GM12891 (cell line): ENCODE measurements at regions not wholly inside any gene's neighbourhood (a gene's known extent, or its start where the extent isn't known, plus 50 kb on each side); places are given as distances from the start of the nearest gene placed in this dataset.

ENCODE experiments used
- POLR2A ChIP-seq: IDR thresholded peaks from 2 replicates; pipeline ENCODE4 v1.6.1; 2011; ENCODE audit warnings: low read depth, low read length, control low read depth
- POLR2AphosphoS5 ChIP-seq: IDR thresholded peaks from 2 replicates; pipeline ENCODE4 v1.6.1; 2011; ENCODE audit warnings: low read depth, low read length, control low read depth
- TAF1 ChIP-seq: IDR thresholded peaks from 2 replicates; pipeline ENCODE4 v1.6.1; 2011; ENCODE audit warnings: low read depth, low read length, control low read depth

DNA sequence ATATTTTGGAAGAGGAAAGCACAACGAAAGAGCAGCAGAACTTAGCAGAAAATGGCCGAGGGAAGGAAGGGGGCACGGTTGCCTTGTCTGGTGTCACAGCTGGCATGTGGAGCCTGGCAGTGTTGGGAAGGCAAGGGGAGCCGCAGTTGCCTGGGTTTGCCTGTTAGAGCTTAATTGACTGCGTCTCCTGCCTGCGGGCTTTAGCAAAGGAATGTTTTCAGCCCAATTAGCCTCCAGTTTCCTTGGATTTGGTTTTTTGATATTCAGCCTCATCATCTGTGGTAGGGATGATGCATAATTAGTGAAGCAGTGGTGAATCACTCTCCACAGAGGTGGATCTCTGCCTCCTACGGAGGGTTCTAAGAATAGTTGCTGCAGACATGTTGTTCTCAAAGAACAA lies 832.6 kb downstream of the QKI start:
- TF ChIP-seq POLR2A (no peak), TAF1 (no peak), POLR2AphosphoS5 (no peak)
